HCT116 (cell line): ENCODE measurements at regions not wholly inside any gene's neighbourhood (a gene's known extent, or its start where the extent isn't known, plus 50 kb on each side); places are given as distances from the start of the nearest gene placed in this dataset.

Experiments
- ATAC-seq: fragments of 200-7000 bp; cut with Tn5 transposase; 2 replicates; pipeline ENCODE4 v1.9.1; 2020; ENCODE audit warnings: mild to moderate bottlenecking, moderate library complexity
- BruUV-seq: library from RNA; stranded (reverse); fragments of 400-500 nt; replicated peaks from 2 replicates; lab custom pipeline; 2021; lab: Mats Ljungman, UMichigan
- CTCF ChIA-PET: fragments of 300-600 bp; sonication (Branson Sonifier 250); formaldehyde crosslinking; loops from one replicate; lab custom pipeline; 2021; ENCODE audit warnings: antibody characterized with exemption; lab: Charles Lee
- POLR2A ChIA-PET: fragments of 300-600, 350-600 bp; sonication (Branson Sonifier 250); formaldehyde crosslinking; loops from one replicate; lab custom pipeline; 2021; ENCODE audit warnings: antibody characterized with exemption; lab: Charles Lee
- RAD21 ChIA-PET, 2 experiments: fragments of 300-600 bp; sonication (Branson Sonifier 250); formaldehyde crosslinking; loops; one replicate each; lab custom pipeline; 2023; ENCODE audit warnings: low total read pairs in 2 of 2; ENCODE audit not compliant: uncharacterized antibody in 2 of 2, unreplicated experiment in 2 of 2, low non-redundant PET in 1 of 2; lab: Charles Lee
- DNase-seq: peaks from one replicate; pipeline ENCODE4 v3.0.0-alpha.2; 2010; ENCODE audit warnings: low read depth, low spot score
- H2AFZ ChIP-seq: fragments of 200-600 bp; shearing (Covaris generic), sonication (generic); 2 replicates; pipeline ENCODE4 v1.6.1; 2017; ENCODE audit warnings: low read depth, mixed run types, mixed read lengths, antibody characterized with exemption, low read length; ENCODE audit not compliant: poor library complexity, severe bottlenecking
- H3K27ac ChIP-seq: 2 replicates; pipeline ENCODE4 v1.5.1; 2012; ENCODE audit warnings: low read depth, low read length
- H3K27me3 ChIP-seq: fragments of 200-600 bp; sonication (generic); 2 replicates; pipeline ENCODE4 v1.6.1; 2016; ENCODE audit warnings: mixed run types, low read length, mixed read lengths; ENCODE audit not compliant: insufficient read depth
- H3K36me3 ChIP-seq, 2 experiments: fragments of 200-500 bp in 1 of 2; fragments of 200-600 bp in 1 of 2; sonication (Bioruptor generic) in 1 of 2; sonication (generic) in 1 of 2; 2 replicates each; pipeline versions ENCODE4 v1.5.1 to v1.6.1; 2014 to 2016; ENCODE audit warnings: low read length in 2 of 2, inconsistent platforms in 1 of 2, mixed read lengths in 1 of 2, mixed run types in 1 of 2; ENCODE audit not compliant: insufficient read depth in 2 of 2, control insufficient read depth in 1 of 2
- H3K4me1 ChIP-seq, 2 experiments: fragments of 200-600 bp in 1 of 2; sonication (generic) in 1 of 2; 2 replicates each; pipeline versions ENCODE4 v1.5.1 to v1.6.1; 2012 to 2017; ENCODE audit warnings: low read length in 2 of 2, inconsistent platforms in 1 of 2, mild to moderate bottlenecking in 1 of 2, mixed read lengths in 1 of 2, mixed run types in 1 of 2, moderate library complexity in 1 of 2; ENCODE audit not compliant: insufficient read depth in 2 of 2, control insufficient read depth in 1 of 2
- H3K4me2 ChIP-seq: fragments of 200-600 bp; sonication (generic); 2 replicates; pipeline ENCODE4 v1.6.1; 2017; ENCODE audit warnings: mixed run types, low read length, mixed read lengths
- H3K4me3 ChIP-seq, 2 experiments: fragments of 200-600 bp in 1 of 2; sonication (generic) in 1 of 2; replicated peaks in 1 of 2; 2 replicates each; pipeline ENCODE4 v1.5.1; 2011 to 2016; ENCODE audit warnings: low read length in 2 of 2, control low read depth in 1 of 2, low read depth in 1 of 2, mild to moderate bottlenecking in 1 of 2, mixed read lengths in 1 of 2, mixed run types in 1 of 2
- H3K79me2 ChIP-seq: fragments of 200-600 bp; sonication (generic); 2 replicates; pipeline ENCODE4 v1.6.1; 2017; ENCODE audit warnings: mild to moderate bottlenecking, mixed run types, low read length, moderate library complexity, mixed read lengths; ENCODE audit not compliant: insufficient read depth
- H3K9ac ChIP-seq: fragments of 200-600 bp; sonication (generic); 2 replicates; pipeline ENCODE4 v1.6.1; 2016; ENCODE audit warnings: low read length, mixed read lengths
- H3K9me2 ChIP-seq: fragments of 200-600 bp; sonication (generic), shearing (Covaris generic); 2 replicates; pipeline ENCODE4 v1.6.1; 2017; ENCODE audit warnings: mixed run types, mild to moderate bottlenecking, moderate library complexity; ENCODE audit not compliant: insufficient read depth
- H3K9me3 ChIP-seq, 2 experiments: fragments of 200-500 bp in 1 of 2; fragments of 200-600 bp in 1 of 2; sonication (Bioruptor generic) in 1 of 2; sonication (generic) in 1 of 2; 2 replicates each; pipeline ENCODE4 v1.6.1; 2014 to 2017; ENCODE audit warnings: low read length in 2 of 2, mixed read lengths in 2 of 2, inconsistent platforms in 1 of 2, low read depth in 1 of 2, mild to moderate bottlenecking in 1 of 2, mixed run types in 1 of 2, moderate library complexity in 1 of 2; ENCODE audit not compliant: control insufficient read depth in 1 of 2, insufficient read depth in 1 of 2
- H4K20me1 ChIP-seq: fragments of 200-600 bp; sonication (generic), shearing (Covaris generic); 2 replicates; pipeline ENCODE4 v1.6.1; 2017; ENCODE audit warnings: mixed run types, mild to moderate bottlenecking, moderate library complexity; ENCODE audit not compliant: insufficient read depth
- CBX3 ChIP-seq: IDR thresholded peaks from 2 replicates; pipeline ENCODE4 v1.6.1; 2012; ENCODE audit warnings: low read depth
- EGR1 ChIP-seq: IDR thresholded peaks from 2 replicates; pipeline ENCODE4 v1.6.1; 2012; ENCODE audit warnings: low read depth
- POLR2A ChIP-seq: IDR thresholded peaks from 2 replicates; pipeline ENCODE4 v1.7.0; 2011; ENCODE audit warnings: borderline replicate concordance; ENCODE audit not compliant: insufficient read depth, insufficient read length; ENCODE audit errors: extremely low read depth
- ZNF274 ChIP-seq: fragments of 200-500 bp; sonication (Bioruptor generic); IDR thresholded peaks from 2 replicates; pipeline ENCODE4 v1.6.1; 2014; ENCODE audit warnings: mild to moderate bottlenecking, low read depth, low read length, inconsistent platforms
- intact Hi-C: fragments of 100-400 bp; cut with micrococcal nuclease; formaldehyde crosslinking; loops from 2 replicates; pipeline ENCODE4 v1.10.0; 2022
- TF ChIP-seq, protein P1 (sequence below), 3 experiments: fragments of 200-600 bp in 1 of 3; sonication (generic) in 1 of 3; IDR thresholded peaks in 2 of 3; conservative IDR thresholded peaks in 1 of 3; 2 replicates each; pipeline ENCODE4 v1.5.1; 2012 to 2017; ENCODE audit warnings: low read depth in 2 of 3, low read length in 2 of 3, antibody characterized with exemption in 1 of 3, borderline replicate concordance in 1 of 3, control low read depth in 1 of 3, mild to moderate bottlenecking in 1 of 3, mixed read lengths in 1 of 3, mixed run types in 1 of 3, moderate library complexity in 1 of 3; ENCODE audit not compliant: insufficient read depth in 1 of 3

- TF ChIP-seq, protein P1, sequence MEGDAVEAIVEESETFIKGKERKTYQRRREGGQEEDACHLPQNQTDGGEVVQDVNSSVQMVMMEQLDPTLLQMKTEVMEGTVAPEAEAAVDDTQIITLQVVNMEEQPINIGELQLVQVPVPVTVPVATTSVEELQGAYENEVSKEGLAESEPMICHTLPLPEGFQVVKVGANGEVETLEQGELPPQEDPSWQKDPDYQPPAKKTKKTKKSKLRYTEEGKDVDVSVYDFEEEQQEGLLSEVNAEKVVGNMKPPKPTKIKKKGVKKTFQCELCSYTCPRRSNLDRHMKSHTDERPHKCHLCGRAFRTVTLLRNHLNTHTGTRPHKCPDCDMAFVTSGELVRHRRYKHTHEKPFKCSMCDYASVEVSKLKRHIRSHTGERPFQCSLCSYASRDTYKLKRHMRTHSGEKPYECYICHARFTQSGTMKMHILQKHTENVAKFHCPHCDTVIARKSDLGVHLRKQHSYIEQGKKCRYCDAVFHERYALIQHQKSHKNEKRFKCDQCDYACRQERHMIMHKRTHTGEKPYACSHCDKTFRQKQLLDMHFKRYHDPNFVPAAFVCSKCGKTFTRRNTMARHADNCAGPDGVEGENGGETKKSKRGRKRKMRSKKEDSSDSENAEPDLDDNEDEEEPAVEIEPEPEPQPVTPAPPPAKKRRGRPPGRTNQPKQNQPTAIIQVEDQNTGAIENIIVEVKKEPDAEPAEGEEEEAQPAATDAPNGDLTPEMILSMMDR (IDR thresholded peaks at IDR 0.05 in 2 of 3, conservative IDR thresholded peaks at IDR 0.05 in 1 of 3; ENCODE audit: borderline replicate concordance in 1 of 3, insufficient read depth in 1 of 3, low read depth in 2 of 3, low read length in 2 of 3), result no peak
- TF ChIP-seq CBX3 (0 out of 2 replicates have a peak, but pooled peaks have one; percentile 23), EGR1 (no peak)
These were observed 54.3 kb upstream of the RBFOX3 start (continued) for GRCh38 chr17:79664930-79665737.

- peaks cover 8% of the 10 kb centered on the region; the same call in 1 of the 2 replicates for H3K27me3 ChIP-seq
- H3K4me2 ChIP-seq, result no peak overlapping the region
- RAD21 ChIA-PET, result no interaction called here
- DNase-seq (no peak), ATAC-seq (no peak)
- no peaks in the 10 kb centered on the region for H3K9me2 ChIP-seq
- no peak overlapping the region for H2AFZ ChIP-seq
- POLR2A ChIA-PET, result no interaction called here
- H3K36me3 ChIP-seq, result no peaks in the 10 kb centered on the region
- H3K4me1 ChIP-seq, result peaks cover 15 to 16% of the 10 kb centered on the region in 2 experiments; a peak in 3 of 4 replicates
- no peak for TF ChIP-seq POLR2A
- no peak for TF ChIP-seq ZNF274
- H3K9me3 ChIP-seq, result no peaks in the 10 kb centered on the region
- CTCF ChIA-PET, result no interaction called here
- intact Hi-C loops, result no loop called here
- no peak overlapping the region for H3K4me3 ChIP-seq
- H3K9ac ChIP-seq, result no peak overlapping the region
- no peaks in the 10 kb centered on the region for H3K79me2 ChIP-seq
- no peak overlapping the region for H3K27ac ChIP-seq
- no peaks in the 10 kb centered on the region for H4K20me1 ChIP-seq
- no TSS peak for BruUV-seq
These were observed 50.6 kb upstream of the RBFOX3 start for GRCh38 chr17:79661292-79662041.
